ENCODE measurements at regions not wholly inside any gene's neighbourhood (a gene's known extent, or its start where the extent isn't known, plus 50 kb on each side); places are given as distances from the start of the nearest gene placed in this dataset.

DNA sequence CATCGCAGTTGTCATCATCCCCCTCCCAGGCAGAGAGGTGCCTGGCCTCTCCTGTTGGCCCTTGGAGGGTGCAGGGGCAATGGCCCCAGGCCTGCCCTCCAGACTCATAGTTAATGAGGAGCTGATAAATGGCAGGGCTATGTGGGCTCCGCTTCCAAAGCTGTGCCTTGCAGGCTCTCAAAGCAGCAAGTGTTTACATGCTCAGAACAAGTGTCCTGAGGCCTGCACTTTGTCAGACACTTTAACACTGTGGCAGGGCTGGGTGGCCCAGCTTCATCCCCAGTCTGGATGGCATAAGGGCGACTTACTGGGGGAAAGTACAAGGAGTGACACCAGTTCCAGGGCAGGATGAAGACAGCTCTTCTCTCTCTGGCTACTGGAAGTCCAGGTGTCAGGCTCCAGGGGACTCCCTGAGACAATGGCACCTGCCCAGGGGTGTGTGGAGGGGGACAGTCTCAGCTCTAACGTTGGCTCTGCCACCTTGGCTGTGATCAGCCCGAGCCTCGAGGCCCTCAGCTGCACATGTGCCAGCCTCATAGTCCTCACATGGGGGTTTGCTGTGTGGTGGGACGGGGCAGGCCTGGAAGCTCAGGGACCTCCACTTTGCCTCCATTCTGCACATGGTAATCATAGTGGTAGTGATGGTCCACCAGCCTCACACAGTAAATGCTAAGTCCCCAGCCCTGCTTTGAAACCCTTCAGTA, 153.4 kb downstream of the BARX1 start:
- no peak for DNase-seq (ENCODE audit: low read depth)
- no peak overlapping the region for H3K4me3 ChIP-seq (ENCODE audit: low read depth, low read length)
- TF ChIP-seq, protein P1, sequence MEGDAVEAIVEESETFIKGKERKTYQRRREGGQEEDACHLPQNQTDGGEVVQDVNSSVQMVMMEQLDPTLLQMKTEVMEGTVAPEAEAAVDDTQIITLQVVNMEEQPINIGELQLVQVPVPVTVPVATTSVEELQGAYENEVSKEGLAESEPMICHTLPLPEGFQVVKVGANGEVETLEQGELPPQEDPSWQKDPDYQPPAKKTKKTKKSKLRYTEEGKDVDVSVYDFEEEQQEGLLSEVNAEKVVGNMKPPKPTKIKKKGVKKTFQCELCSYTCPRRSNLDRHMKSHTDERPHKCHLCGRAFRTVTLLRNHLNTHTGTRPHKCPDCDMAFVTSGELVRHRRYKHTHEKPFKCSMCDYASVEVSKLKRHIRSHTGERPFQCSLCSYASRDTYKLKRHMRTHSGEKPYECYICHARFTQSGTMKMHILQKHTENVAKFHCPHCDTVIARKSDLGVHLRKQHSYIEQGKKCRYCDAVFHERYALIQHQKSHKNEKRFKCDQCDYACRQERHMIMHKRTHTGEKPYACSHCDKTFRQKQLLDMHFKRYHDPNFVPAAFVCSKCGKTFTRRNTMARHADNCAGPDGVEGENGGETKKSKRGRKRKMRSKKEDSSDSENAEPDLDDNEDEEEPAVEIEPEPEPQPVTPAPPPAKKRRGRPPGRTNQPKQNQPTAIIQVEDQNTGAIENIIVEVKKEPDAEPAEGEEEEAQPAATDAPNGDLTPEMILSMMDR (IDR thresholded peaks at IDR 0.05; ENCODE audit: insufficient read depth, low read length) = no peak

DNA sequence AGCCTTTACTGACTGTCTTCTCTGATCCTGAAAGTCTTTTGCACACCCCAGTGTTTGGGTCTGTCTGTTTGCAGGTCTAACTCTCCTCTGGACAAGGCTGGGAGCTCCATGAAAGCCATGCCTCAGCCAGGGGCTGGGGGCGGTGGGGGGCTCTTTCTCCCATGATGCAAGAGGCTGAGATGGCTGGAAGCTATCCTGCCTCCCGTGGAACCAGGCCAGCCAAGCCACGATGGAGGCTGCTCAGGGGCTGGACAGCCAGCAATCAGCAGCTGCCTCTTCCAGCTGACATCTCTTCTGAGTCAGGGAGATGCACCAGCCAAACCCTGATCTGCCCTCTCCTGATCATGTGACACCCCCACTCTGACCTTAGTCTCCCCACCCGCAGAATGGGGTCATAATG, 154.0 kb downstream of the BARX1 start:
- DNase-seq (ENCODE audit: low read depth) = no peak
- no peak overlapping the region for H3K4me3 ChIP-seq (ENCODE audit: low read depth, low read length)
- TF ChIP-seq, protein P1 (IDR thresholded peaks at IDR 0.05; ENCODE audit: insufficient read depth, low read length) = no peak

DNA sequence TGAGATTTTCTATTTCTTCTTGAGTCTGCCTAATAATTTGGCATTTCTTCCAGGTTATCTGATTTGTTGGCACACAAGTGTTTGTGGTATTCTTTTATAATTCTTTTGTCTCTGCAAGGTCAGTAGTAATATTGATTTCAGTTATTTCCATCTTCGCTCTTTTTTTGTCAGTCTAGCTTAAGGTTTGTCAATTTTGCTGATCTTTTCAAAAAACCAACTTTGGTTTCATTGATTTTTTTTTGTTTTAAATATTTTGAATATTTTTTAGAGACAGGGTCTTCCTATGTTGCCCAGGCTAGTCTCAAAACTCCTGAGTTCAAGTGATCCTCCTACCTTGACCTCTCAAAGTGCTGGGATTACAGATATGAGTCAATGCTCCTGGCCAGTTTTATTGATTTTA, 162.8 kb downstream of the BARX1 start:
- DNase-seq (ENCODE audit: low read depth) = no peak
- TF ChIP-seq, protein P1 (IDR thresholded peaks at IDR 0.05; ENCODE audit: insufficient read depth, low read length) = no peak
- H3K4me3 ChIP-seq (ENCODE audit: low read depth, low read length) = no peak overlapping the region

DNA sequence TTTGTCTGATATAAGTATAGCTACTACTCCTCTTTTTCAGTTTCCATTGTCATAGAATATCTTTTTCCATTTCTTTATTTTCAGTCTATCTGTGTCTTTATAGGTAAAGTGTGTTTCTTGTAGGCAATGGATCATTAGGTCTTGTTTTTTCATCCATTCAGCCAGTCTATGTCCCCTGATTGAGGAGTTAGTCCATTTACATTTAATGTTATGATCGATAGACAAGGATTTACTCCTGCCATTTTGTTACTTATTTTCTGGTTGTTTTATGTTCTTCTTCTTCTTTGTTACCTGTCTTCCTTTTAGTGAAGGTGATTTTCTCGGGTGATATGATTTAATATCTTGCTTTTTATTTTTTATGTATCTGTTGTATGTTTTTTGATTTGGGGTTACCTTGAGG, 169.0 kb downstream of the BARX1 start:
- DNase-seq (ENCODE audit: low read depth) = no peak
- TF ChIP-seq, protein P1 (IDR thresholded peaks at IDR 0.05; ENCODE audit: insufficient read depth, low read length) = no peak

DNA sequence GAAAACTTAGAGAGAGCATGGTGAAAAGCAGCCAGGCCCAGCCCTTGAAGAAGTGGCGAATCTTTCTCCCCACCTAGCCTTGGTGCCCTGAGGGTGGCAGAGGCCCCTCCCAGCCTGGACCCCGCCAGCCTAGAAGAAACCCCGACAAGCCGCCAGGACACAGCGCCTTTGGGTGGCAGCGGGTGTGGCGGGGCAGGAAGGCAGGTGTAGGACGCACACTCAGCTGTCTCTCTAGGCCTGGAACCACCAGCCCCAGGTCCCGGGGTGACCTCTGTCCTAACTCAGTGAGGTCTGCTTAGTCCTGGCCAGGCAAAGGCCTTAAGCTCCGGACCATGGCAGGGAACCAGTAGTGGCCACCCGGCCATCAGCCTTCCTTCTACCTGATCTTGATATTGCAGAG, 178.3 kb downstream of the BARX1 start:
- no peak for DNase-seq (ENCODE audit: low read depth)
- TF ChIP-seq, protein P1 (IDR thresholded peaks at IDR 0.05; ENCODE audit: insufficient read depth, low read length) = no peak
- no peak overlapping the region for H3K4me3 ChIP-seq (ENCODE audit: low read depth, low read length)

More for the DNA sequence above, 169.0 kb downstream of the BARX1 start:
- no peak overlapping the region for H3K4me3 ChIP-seq (ENCODE audit: low read depth, low read length)

DNA sequence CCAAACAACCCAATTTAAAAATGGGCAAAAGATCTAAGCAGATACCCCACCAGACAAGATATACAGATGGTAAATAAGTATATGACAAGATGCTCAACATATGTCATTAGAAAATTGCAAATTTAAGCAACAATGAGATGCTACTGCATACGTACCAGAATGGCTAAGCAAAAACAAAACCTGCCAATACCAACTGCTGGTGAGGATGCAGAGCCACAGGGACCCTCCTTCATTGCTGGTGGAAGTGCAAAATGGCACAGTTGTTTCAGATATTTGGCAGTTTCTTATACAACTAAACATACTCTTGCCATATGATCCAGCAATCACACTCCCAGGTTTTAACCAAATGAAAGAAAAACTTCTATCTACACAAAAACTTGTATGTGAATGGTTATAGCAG, 178.9 kb downstream of the BARX1 start:
- no peak overlapping the region for H3K4me3 ChIP-seq (ENCODE audit: low read depth, low read length)
- DNase-seq (ENCODE audit: low read depth) = no peak
- TF ChIP-seq, protein P1 (IDR thresholded peaks at IDR 0.05; ENCODE audit: insufficient read depth, low read length) = no peak
